ENCODE measurements at regions not wholly inside any gene's neighbourhood (a gene's known extent, or its start where the extent isn't known, plus 50 kb on each side); places are given as distances from the start of the nearest gene placed in this dataset.

GRCh38 chrY:8638111-8638510 lies 699.2 kb upstream of the TSPY4 start:
- no peak for TF ChIP-seq CTCF (IDR thresholded peaks at IDR 0.05)
- no peak for TF ChIP-seq ZFX (IDR thresholded peaks at IDR 0.05; ENCODE audit: borderline replicate concordance)

Data from 22Rv1 (cell line).